Calu3 (cell line): ENCODE measurements at regions not wholly inside any gene's neighbourhood (a gene's known extent, or its start where the extent isn't known, plus 50 kb on each side); places are given as distances from the start of the nearest gene placed in this dataset.

Source experiments
- BruUV-seq: library from RNA; stranded (reverse); fragments of 400-500 nt; replicated peaks from 2 replicates; lab custom pipeline; 2021; lab: Mats Ljungman, UMichigan
- CTCF ChIA-PET: fragments of 300-600 bp; sonication (Branson Sonifier 250); formaldehyde crosslinking; loops from one replicate; lab custom pipeline; 2022; ENCODE audit warnings: antibody characterized with exemption; lab: Charles Lee
- DNase-seq: peaks from one replicate; pipeline ENCODE4 v3.0.0; 2022
- H3K27ac Mint-ChIP-seq: one replicate; pipeline ENCODE4 v1.8.0; 2022; ENCODE audit warnings: mixed read lengths; ENCODE audit not compliant: unreplicated experiment
- H3K27me3 Mint-ChIP-seq: one replicate; pipeline ENCODE4 v1.8.0; 2022; ENCODE audit warnings: mixed read lengths; ENCODE audit not compliant: unreplicated experiment
- H3K36me3 Mint-ChIP-seq: one replicate; pipeline ENCODE4 v1.8.0; 2022; ENCODE audit warnings: mild to moderate bottlenecking, moderate library complexity, mixed read lengths; ENCODE audit not compliant: insufficient read depth, unreplicated experiment
- H3K4me1 Mint-ChIP-seq: one replicate; pipeline ENCODE4 v1.8.0; 2022; ENCODE audit warnings: mild to moderate bottlenecking, low read depth, mixed read lengths; ENCODE audit not compliant: unreplicated experiment
- H3K4me3 Mint-ChIP-seq: one replicate; pipeline ENCODE4 v1.8.0; 2022; ENCODE audit warnings: mild to moderate bottlenecking, low read depth, moderate library complexity, mixed read lengths; ENCODE audit not compliant: unreplicated experiment
- H3K9me3 Mint-ChIP-seq: one replicate; pipeline ENCODE4 v1.8.0; 2022; ENCODE audit warnings: low read depth, mixed read lengths; ENCODE audit not compliant: unreplicated experiment
- intact Hi-C: fragments of 100-400 bp; cut with micrococcal nuclease; formaldehyde crosslinking; loops from one replicate; pipeline ENCODE4 v1.10.0; 2022; ENCODE audit not compliant: unreplicated experiment
- TF ChIP-seq, protein P1 (sequence below): fragments of 200-600 bp; IDR thresholded peaks from one replicate; pipeline ENCODE4 v1.8.0; 2022; ENCODE audit warnings: antibody characterized with exemption; ENCODE audit not compliant: unreplicated experiment

GRCh38 chr1:232138044-232138443 is 491.9 kb downstream of the SIPA1L2 start:
- H3K27ac Mint-ChIP-seq = no peak overlapping the region
- no peak for DNase-seq
- H3K4me3 Mint-ChIP-seq = no peak overlapping the region
- H3K9me3 Mint-ChIP-seq = no peaks in the 10 kb centered on the region
- no peaks in the 10 kb centered on the region for H3K4me1 Mint-ChIP-seq
- TF ChIP-seq, protein P1, sequence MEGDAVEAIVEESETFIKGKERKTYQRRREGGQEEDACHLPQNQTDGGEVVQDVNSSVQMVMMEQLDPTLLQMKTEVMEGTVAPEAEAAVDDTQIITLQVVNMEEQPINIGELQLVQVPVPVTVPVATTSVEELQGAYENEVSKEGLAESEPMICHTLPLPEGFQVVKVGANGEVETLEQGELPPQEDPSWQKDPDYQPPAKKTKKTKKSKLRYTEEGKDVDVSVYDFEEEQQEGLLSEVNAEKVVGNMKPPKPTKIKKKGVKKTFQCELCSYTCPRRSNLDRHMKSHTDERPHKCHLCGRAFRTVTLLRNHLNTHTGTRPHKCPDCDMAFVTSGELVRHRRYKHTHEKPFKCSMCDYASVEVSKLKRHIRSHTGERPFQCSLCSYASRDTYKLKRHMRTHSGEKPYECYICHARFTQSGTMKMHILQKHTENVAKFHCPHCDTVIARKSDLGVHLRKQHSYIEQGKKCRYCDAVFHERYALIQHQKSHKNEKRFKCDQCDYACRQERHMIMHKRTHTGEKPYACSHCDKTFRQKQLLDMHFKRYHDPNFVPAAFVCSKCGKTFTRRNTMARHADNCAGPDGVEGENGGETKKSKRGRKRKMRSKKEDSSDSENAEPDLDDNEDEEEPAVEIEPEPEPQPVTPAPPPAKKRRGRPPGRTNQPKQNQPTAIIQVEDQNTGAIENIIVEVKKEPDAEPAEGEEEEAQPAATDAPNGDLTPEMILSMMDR = no peak
- intact Hi-C loops = no loop called here
- no peaks in the 10 kb centered on the region for H3K36me3 Mint-ChIP-seq
- no peaks in the 10 kb centered on the region for H3K27me3 Mint-ChIP-seq
- CTCF ChIA-PET = interaction anchor here (0.7 kb wide), 1 partner anchor 37 kb away, joined by 3 read pairs; no protein-coding TSS in a partner anchor
- no TSS peak for BruUV-seq

GRCh38 chr1:232137066-232137465 is 492.9 kb downstream of the SIPA1L2 start:
- CTCF ChIA-PET = no interaction called here
- Mint-ChIP-seq H3K27ac (no peak overlapping the region), H3K4me3 (no peak overlapping the region), H3K27me3 (no peaks in the 10 kb centered on the region), H3K4me1 (no peaks in the 10 kb centered on the region), H3K36me3 (no peaks in the 10 kb centered on the region), H3K9me3 (no peaks in the 10 kb centered on the region)
- no peak for DNase-seq
- no TSS peak for BruUV-seq
- TF ChIP-seq, protein P1 = no peak
- intact Hi-C loops = no loop called here

GRCh38 chr1:232136136-232136535 is 493.8 kb downstream of the SIPA1L2 start:
- H3K4me1 Mint-ChIP-seq = no peaks in the 10 kb centered on the region
- no peak for DNase-seq
- intact Hi-C loops = no loop called here
- no peak overlapping the region for H3K4me3 Mint-ChIP-seq
- TF ChIP-seq, protein P1 = no peak
- BruUV-seq = no TSS peak
- CTCF ChIA-PET = no interaction called here
- no peaks in the 10 kb centered on the region for H3K36me3 Mint-ChIP-seq
- H3K27ac Mint-ChIP-seq = no peak overlapping the region
- H3K9me3 Mint-ChIP-seq = peaks cover 4% of the 10 kb centered on the region
- H3K27me3 Mint-ChIP-seq = no peaks in the 10 kb centered on the region

GRCh38 chr1:232134365-232134764 is 495.6 kb downstream of the SIPA1L2 start:
- no TSS peak for BruUV-seq
- Mint-ChIP-seq H3K27ac (no peak overlapping the region), H3K27me3 (no peaks in the 10 kb centered on the region), H3K36me3 (no peaks in the 10 kb centered on the region), H3K9me3 (peaks cover 7% of the 10 kb centered on the region), H3K4me3 (no peak overlapping the region), H3K4me1 (no peaks in the 10 kb centered on the region)
- CTCF ChIA-PET = no interaction called here
- TF ChIP-seq, protein P1 = no peak
- DNase-seq = no peak
- intact Hi-C loops = no loop called here
